NOMO-1 treated with DMSO at 0.1 percent for 48 hours (cell line): ENCODE measurements at regions not wholly inside any gene's neighbourhood (a gene's known extent, or its start where the extent isn't known, plus 50 kb on each side); places are given as distances from the start of the nearest gene placed in this dataset.

ENCODE experiments used
- DNase-seq: peaks from one replicate; lab custom pipeline; 2025; ENCODE audit not compliant: unreplicated experiment; lab: John Stamatoyannopoulos, UW

DNA sequence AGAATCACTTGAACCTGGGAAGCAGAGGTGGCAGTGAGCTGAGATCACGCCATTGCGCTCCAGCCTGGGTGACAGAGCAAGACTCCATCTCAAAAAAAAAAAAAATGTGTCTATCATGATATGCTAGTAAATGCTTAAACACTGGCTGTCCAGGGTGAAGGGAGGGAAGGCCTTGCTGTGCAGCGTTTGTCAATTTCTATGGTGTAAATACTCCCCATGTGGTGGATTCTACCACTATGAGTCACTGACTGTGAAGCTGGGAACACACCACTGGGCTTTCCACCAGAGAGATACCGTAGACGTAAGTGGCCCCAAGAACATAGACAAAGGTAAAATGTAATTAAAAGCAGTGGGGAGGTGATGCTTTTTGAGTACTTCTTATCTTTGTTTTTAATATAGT is 51.3 kb upstream of the LEF1 start:
- DNase-seq, result no peak
